ENCODE measurements at regions not wholly inside any gene's neighbourhood (a gene's known extent, or its start where the extent isn't known, plus 50 kb on each side); places are given as distances from the start of the nearest gene placed in this dataset.

DNA sequence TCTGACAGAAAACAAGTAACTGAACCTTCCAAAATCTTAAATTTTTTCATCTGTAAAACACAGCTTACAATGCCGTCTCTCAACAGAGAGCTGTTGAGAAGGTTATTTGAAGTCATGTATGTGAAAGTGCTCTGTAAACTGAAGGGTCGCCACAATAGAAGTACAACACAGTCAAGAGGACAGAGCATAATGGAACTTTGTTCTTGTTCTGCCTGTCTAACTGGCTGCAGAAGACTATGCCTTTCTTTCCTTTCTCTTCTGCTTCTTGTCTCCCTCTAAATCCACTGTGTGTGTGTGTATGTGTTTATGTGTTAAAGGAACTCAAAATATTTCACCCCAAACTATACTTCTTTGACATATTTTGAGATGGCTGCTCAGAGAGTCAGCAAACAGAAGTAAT lies 365.8 kb upstream of the RND3 start:
- H3K4me1 ChIP-seq, result no peaks in the 10 kb centered on the region
- H3K36me3 ChIP-seq (ENCODE audit: control insufficient read depth, insufficient read depth, low read length), result no peaks in the 10 kb centered on the region
- TF ChIP-seq, protein P1, sequence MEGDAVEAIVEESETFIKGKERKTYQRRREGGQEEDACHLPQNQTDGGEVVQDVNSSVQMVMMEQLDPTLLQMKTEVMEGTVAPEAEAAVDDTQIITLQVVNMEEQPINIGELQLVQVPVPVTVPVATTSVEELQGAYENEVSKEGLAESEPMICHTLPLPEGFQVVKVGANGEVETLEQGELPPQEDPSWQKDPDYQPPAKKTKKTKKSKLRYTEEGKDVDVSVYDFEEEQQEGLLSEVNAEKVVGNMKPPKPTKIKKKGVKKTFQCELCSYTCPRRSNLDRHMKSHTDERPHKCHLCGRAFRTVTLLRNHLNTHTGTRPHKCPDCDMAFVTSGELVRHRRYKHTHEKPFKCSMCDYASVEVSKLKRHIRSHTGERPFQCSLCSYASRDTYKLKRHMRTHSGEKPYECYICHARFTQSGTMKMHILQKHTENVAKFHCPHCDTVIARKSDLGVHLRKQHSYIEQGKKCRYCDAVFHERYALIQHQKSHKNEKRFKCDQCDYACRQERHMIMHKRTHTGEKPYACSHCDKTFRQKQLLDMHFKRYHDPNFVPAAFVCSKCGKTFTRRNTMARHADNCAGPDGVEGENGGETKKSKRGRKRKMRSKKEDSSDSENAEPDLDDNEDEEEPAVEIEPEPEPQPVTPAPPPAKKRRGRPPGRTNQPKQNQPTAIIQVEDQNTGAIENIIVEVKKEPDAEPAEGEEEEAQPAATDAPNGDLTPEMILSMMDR (IDR thresholded peaks at IDR 0.05), result no peak
- H3K9me3 ChIP-seq (ENCODE audit: control insufficient read depth, low read length), result no peaks in the 10 kb centered on the region
- no peak overlapping the region for H3K9ac ChIP-seq
- H3K27ac ChIP-seq, result no peak overlapping the region
- no peaks in the 10 kb centered on the region for H3K79me2 ChIP-seq
- H3K4me3 ChIP-seq (ENCODE audit: low read depth, low read length), result no peak overlapping the region
- H3K27me3 ChIP-seq (ENCODE audit: control insufficient read depth, insufficient read depth, low read length), result no peaks in the 10 kb centered on the region
- no peak overlapping the region for H2AFZ ChIP-seq
- no peak overlapping the region for H3K4me2 ChIP-seq (ENCODE audit: low read length)

DNA sequence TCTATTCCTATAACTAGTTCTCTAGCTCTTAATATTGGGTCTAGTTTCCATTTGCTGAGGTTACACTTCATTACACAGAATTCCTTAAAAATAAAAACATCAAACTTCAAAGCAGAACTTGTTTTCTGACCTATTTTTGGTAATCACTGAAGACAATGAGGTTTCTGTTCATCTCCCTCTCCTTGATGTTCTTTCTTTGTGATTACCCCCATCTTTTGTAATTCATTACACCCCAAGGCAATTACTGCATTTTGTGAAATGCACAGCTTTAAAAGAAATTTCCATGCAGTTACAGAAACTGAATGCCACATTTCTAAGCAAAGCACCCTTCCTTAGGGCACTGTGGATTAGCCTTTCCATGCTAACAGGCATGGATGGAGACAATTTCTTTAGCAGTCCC lies 363.2 kb upstream of the RND3 start:
- H3K9ac ChIP-seq, result no peak overlapping the region
- TF ChIP-seq, protein P1 (IDR thresholded peaks at IDR 0.05), result no peak
- H3K79me2 ChIP-seq, result no peaks in the 10 kb centered on the region
- H3K4me1 ChIP-seq, result no peaks in the 10 kb centered on the region
- no peaks in the 10 kb centered on the region for H3K9me3 ChIP-seq (ENCODE audit: control insufficient read depth, low read length)
- no peaks in the 10 kb centered on the region for H3K27me3 ChIP-seq (ENCODE audit: control insufficient read depth, insufficient read depth, low read length)
- H3K27ac ChIP-seq, result no peak overlapping the region
- no peaks in the 10 kb centered on the region for H3K36me3 ChIP-seq (ENCODE audit: control insufficient read depth, insufficient read depth, low read length)
- H3K4me2 ChIP-seq (ENCODE audit: low read length), result no peak overlapping the region
- no peak overlapping the region for H2AFZ ChIP-seq
- H3K4me3 ChIP-seq (ENCODE audit: low read depth, low read length), result no peak overlapping the region

DNA sequence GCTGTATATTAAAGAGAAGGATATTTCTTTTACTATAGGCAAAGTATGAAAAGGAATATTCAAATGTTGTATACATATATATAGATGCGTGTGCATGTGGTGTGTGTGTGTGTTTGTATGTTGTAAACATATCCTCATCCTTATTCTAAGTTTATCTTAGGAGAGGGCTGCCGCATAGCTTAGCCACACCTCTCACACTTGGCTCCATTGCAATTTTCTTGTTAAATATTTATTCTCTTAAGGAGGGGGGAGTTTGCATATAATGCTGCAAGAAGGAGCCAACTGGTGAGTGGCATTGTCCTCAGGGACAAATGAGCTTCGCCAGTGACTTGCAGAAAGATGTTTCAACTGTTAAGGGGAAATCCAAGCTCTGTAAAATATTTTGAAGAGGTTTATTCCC lies 360.1 kb upstream of the RND3 start:
- no peak overlapping the region for H3K4me3 ChIP-seq (ENCODE audit: low read depth, low read length)
- no peaks in the 10 kb centered on the region for H3K27me3 ChIP-seq (ENCODE audit: control insufficient read depth, insufficient read depth, low read length)
- no peak overlapping the region for H3K9ac ChIP-seq
- no peaks in the 10 kb centered on the region for H3K79me2 ChIP-seq
- H2AFZ ChIP-seq, result no peak overlapping the region
- no peaks in the 10 kb centered on the region for H3K9me3 ChIP-seq (ENCODE audit: control insufficient read depth, low read length)
- H3K4me1 ChIP-seq, result no peaks in the 10 kb centered on the region
- no peak overlapping the region for H3K27ac ChIP-seq
- H3K36me3 ChIP-seq (ENCODE audit: control insufficient read depth, insufficient read depth, low read length), result no peaks in the 10 kb centered on the region
- no peak overlapping the region for H3K4me2 ChIP-seq (ENCODE audit: low read length)
- TF ChIP-seq, protein P1 (IDR thresholded peaks at IDR 0.05), result no peak

DNA sequence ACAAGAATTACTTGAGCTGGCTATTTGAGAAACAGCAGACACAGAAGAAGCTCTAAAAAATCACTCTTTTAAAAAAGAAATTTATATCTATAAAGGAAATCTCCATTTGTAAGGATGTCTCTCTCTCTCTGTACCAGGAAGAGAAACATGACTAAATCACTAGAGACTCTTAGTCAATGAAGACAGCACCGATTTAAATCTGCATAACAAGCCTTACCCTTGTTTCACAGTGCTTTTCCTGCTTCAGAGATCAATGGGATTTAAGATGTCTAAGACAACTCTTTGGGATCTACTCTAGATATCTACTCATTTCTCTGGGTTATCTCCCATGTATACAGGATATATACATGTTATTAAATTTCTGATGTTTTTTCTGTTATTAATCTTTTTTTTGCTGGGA lies 359.2 kb upstream of the RND3 start:
- Histone ChIP-seq H3K9me3 (ENCODE audit: control insufficient read depth, low read length) (no peaks in the 10 kb centered on the region), H3K79me2 (no peaks in the 10 kb centered on the region), H2AFZ (no peak overlapping the region), H3K36me3 (ENCODE audit: control insufficient read depth, insufficient read depth, low read length) (no peaks in the 10 kb centered on the region), H3K27me3 (ENCODE audit: control insufficient read depth, insufficient read depth, low read length) (no peaks in the 10 kb centered on the region), H3K9ac (no peak overlapping the region), H3K27ac (no peak overlapping the region), H3K4me2 (ENCODE audit: low read length) (no peak overlapping the region), H3K4me1 (no peaks in the 10 kb centered on the region), H3K4me3 (ENCODE audit: low read depth, low read length) (no peak overlapping the region)
- TF ChIP-seq, protein P1 (IDR thresholded peaks at IDR 0.05), result no peak

DNA sequence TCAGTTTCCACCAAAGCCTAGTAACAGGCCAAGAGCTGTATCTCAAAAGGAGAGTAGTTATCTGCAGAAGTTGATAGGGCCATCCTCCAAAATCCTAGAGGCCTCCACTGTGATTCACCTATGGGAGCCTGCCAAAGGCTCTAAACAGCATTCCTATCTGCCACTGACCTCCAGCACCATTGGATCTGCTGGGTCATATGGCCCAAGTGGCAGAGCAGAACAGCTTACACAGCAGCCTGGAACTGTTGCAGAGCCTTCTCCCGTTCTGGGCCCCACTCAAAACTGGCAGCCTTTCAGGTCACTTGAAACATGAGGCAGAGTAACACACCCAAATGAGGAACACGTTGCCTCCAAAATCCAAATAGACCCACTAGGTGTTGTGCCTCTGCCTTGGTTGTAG lies 345.2 kb upstream of the RND3 start:
- H3K27ac ChIP-seq, result no peak overlapping the region

More for the DNA sequence above, 345.2 kb upstream of the RND3 start:
- Histone ChIP-seq H3K4me1 (no peaks in the 10 kb centered on the region), H3K4me2 (ENCODE audit: low read length) (no peak overlapping the region), H3K9me3 (ENCODE audit: control insufficient read depth, low read length) (no peaks in the 10 kb centered on the region), H3K4me3 (ENCODE audit: low read depth, low read length) (no peak overlapping the region), H3K9ac (no peak overlapping the region), H2AFZ (no peak overlapping the region), H3K79me2 (no peaks in the 10 kb centered on the region), H3K36me3 (ENCODE audit: control insufficient read depth, insufficient read depth, low read length) (no peaks in the 10 kb centered on the region), H3K27me3 (ENCODE audit: control insufficient read depth, insufficient read depth, low read length) (no peaks in the 10 kb centered on the region)
- TF ChIP-seq, protein P1 (IDR thresholded peaks at IDR 0.05), result no peak
